Stimulated activated CD8-positive, alpha-beta memory T cell treated with anti-CD3 and anti-CD28 coated beads, Interleukin-15, amount 100 ng/mL, for 48 hours (primary cell): ENCODE measurements at regions not wholly inside any gene's neighbourhood (a gene's known extent, or its start where the extent isn't known, plus 50 kb on each side); places are given as distances from the start of the nearest gene placed in this dataset.
"Not testable (repeated sequence)": the region's sequence is repeated elsewhere in the genome, so short reads cannot be mapped to it uniquely, and the experiment has no call there.

Experiments used
- DNase-seq, 2 donors: peaks; one replicate each; pipeline ENCODE4 v3.0.0-alpha.2; 2020; ENCODE audit warnings: low read depth in 2 of 2

DNA sequence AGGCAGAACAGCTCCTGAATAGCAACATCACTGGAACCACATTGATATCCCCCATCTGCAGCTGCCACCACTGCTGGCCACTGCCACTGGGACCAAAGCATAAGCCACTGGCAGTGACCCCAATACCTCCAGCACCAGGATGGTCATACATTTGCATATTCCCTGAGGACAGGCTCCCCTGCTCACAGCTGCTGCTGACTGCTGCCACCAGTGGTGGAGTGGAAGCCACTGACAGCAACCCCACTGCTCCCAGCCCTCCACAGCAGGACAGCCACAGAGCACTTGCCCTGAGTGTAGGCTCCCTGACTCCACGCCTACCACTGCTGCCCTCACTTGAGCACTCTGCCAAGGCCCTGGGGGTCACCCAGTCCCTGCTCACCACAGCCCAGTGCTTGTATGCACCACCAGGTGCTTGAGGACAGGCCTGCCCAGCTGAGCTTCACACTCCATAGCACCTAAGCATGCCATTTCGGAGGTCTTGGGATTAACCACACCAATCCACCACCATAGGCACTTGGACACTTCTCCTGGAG lies 327.4 kb upstream of the RPS23 start:
- no peak for DNase-seq

DNA sequence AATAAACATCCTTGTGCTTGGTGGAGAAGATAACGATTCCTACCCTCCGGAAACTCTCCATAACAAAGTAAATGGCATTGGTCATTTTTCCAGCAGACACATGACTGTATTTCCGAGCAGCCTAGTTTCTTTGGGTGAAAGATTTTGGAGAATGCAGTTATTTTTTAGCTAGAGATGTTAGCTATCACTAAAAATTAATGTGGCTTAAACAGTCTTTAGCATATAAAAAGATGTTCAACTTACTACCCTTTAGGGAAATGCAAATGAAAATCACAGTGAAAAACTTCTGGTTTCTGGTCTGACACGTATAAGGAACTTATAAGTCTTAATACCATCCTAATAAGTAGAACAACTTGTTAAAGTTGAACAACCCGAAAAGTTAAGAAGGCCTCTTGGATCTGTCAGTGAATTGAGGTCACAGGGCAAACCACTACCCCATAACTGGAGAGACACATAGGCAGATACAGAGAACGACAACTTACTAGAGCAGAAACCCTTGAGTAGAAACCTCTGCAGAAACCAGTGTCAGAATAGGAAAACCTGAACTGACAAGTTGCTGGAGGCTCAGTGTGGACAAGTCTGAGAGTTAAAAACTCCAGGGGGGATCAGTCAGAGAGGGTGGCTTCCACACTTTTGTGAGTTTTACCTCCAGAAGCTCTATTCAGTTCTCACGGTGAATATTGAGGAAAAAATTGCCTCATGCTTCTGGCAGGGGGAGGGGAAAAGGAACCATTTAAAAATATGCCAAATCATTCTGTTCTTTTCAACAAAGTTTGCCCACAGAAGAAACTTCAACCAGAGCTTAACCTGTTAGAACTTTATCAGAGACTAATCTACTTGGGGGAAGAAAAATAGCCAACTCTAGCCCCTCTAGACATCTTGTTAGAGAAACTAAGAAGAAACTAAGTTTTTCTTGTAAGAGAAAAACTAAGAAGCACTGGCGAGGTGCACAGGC lies 325.2 kb upstream of the RPS23 start:
- DNase-seq = no peak

DNA sequence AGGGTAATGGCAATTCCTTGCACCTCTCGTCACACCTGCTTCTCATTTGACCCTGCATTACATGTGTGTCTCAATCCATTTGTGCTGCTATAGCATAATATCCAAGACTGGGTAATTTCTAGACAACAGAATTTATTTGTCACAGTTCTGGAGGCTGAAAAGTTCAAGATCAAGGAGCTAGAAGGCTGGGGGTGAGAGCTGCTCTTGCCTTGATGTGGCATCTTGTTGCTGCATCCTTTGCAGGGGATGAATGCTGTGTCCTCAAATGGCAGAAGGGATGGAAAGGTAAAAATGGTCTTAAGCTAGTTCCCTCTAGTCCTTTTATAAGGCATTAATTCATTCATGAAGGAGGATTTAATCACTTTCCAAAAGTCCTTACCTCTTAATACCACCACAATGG lies 323.7 kb upstream of the RPS23 start:
- DNase-seq = no peak

DNA sequence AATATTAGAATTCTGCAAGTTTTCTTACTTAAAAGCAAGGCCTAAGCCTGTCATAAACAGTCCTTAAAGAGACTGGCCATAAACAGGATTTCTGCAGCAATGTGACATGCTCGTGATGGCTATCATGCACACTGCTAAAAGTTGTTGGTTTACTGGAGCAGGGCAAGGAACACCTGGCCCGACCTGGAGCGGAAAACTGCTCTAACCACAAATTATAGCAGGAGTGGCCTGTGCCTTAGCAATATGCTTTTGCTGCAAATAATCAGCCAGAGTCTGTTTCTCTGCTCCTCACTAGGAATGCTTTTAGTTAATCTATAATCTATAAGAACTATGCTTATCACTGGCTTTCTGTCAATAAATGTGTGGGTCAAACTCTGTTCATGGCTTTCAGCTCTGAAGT lies 322.9 kb upstream of the RPS23 start:
- DNase-seq = no peak

DNA sequence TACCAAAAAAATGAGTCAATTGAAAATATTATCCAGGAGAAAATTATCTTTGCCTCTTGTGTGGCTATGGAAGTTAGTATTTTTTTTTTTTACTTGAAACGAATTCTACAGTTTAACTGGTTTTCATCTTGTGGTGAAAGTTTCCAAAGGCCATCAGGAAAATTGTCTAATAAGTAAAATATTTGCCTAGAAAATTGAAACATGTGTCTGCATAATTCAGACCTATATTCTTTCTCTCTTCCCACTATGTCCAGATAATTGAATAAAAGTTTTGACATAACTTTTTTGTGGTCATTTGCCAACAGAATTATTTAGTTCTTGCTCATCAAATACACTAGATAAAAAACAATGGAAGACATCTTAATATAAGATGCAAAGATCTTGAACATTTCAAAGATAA lies 321.5 kb upstream of the RPS23 start:
- no peak for DNase-seq

DNA sequence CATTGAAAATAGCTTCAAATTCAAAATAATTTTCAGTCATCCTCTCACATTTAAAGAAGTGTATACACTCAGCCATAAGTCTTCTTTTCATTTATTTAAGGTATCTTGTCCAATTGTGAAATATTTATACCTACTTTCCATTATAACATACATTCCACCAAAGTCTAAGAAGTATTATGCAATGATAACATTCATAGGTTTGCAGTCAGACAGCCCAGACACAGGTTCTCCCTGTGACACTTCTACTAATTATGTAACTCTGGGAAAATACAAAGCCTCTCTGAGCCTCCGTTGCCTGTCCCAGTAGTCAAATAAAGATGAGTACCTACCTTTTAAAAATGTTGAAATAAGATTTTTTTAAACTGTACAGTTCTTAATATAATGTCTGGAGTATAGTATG lies 320.9 kb upstream of the RPS23 start:
- no peak for DNase-seq

DNA sequence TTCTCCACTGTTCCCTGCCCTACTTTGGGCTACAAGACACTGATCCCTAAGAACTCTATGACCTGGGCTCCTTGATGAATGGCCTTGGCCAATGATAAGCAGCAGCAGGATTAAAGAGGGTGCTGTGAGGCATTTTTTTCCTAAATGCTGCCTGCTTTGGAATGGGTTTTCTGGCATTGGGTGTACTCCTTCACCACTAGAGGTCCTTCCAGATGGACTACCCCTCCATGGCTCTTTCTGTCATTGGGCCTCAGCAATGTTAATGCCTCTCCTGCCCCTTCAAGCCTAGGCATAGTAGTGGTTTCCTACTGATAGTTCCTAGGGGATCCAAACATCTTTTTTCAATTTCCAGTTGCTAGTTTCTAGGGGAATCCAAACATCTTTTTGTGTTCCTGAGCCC lies 319.3 kb upstream of the RPS23 start:
- DNase-seq = no peak

DNA sequence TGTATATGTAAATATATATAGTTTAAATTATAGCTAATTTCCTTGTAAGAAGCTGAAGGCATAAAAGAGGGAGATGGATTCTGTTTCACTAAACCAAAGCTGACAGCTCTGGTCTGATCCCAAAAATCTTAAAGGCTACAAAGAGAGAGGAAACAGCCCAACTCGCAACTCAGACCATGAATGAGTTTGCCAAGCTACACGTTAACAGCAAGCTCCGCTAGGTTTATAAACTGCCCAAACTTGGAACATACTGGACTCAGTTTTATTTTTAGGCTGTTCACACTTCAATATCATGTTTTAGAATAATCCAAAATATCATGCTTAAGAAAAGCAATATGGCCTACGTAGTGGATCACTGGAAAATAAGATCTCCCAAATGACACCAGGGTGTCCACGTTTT lies 318.3 kb upstream of the RPS23 start:
- DNase-seq = no peak

DNA sequence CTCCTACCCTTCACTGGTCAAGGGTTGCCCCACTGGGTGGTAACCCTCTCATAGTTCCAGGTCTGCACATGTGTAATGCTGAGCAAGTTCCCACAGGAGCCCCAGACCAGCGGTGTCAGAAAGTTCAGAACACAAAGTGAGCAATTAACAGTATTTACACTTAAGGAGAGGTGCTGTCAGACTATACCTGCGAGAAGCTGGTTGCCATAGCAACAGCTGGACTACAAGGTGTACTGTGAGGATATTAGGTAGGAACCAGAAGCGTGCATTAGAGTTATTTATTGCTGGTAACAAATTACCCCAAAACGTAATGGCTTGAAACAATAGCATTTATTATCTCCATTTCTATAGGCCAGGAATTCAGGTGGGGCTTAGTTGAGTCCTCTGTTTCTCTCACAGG lies 317.0 kb upstream of the RPS23 start:
- DNase-seq = no peak

DNA sequence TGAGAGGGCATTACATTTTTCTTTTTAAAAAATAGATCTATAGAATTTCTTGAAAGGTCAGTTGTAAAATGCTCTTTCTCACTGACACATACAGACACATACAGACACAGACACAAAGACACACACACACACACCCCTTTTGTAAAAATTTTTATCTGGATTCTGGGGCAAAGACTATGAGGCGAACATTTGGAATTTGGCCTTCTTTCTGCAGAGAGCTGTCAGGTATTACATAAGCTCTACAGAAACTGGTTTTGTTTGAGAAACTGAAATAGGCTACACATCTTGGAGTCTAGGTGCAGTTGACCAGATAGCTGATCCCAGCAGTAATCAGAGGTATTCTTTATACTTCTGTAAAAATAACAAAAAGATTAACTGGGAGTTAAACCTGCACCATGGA lies 315.9 kb upstream of the RPS23 start:
- DNase-seq = no peak

DNA sequence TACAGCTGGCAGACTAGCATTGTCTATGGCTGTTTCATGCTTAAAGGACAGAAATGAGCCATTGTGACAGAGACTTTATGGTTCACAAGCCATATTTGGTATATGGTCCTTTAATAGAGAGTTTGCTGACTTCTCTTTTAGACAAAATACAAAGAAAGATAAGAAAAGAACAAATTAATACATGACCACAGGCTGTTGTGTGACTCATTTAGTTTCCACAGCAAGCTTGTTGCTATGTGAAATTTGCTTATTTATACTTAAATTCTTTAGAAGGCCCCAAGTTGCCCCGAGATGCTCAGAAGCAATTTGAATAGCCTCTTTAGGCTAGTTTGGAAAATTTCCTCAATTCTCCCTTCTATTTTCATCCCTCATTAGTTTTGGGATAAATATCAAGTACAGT lies 315.3 kb upstream of the RPS23 start:
- DNase-seq = no peak

DNA sequence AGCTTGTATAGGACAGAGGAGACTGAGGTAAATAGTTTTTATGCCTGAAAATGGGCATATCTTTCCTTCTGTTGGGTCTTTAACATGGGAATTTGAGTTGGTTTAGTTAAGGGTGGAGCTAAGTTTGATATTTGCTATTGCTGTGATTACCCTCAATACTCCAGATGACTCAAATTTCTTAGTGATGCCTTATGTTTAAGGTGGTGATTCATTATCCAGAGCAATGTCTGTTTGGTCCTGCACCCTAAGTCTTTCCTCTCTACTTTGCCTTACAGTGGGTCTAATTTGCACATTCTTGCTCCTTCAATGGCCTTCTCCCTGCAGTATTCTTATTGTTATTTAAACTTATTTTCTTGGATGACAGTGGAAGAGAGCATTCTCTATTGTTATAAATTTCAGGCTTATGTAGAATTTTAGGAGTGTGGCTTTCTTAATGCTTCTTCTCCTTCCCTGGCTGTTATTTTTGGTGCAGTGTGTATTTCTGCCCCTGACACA lies 312.9 kb upstream of the RPS23 start:
- no peak for DNase-seq

DNA sequence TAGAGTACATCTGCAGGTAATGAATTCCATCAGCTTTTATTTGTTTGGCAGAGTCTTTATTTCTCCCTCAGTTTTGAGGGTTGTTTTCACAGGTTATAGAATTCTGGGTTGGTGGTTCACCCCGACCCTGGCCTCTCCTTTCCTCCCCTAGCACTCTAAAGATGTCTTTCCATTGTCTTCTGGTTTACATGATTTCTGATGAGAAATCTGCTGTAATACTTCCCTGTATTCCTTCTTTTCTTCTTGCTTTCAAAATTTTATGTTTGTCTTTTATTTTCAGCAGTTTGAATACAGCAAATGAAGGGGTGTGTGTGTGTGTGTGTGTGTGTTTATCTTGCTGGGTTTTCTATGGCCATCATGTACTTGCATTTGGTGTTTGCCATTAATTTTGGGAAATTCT lies 312.0 kb upstream of the RPS23 start:
- DNase-seq = no peak

DNA sequence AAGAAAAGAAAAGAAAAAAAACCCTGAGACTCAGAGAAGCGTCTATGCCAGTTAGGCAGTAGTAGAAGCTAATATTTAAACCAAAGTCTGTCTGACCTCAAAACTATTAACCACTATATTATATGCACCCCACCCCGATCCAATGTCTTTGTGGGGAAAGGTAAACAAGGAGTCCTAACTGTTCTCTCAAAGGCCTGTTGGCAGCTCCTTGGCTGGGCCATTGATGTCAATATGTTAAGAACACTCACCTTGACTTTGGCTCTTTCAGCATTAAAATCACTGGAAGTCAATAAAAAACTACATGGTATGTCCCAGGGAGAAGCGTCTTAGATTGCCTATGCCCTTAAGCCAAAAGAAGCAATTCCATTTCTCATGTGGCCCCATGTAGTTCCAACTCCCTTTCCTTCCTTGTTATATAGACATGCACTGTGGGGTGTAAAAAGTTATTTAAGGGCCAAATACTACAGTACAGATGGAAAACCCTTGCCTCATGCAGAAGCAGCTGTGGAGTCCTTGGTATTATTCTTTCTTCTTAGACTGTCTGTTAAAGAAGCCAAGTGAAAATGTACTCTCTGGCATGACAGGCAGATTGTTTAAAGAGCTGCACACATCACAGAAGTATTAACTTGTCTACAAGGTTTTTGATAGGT lies 308.6 kb upstream of the RPS23 start:
- no peak for DNase-seq

DNA sequence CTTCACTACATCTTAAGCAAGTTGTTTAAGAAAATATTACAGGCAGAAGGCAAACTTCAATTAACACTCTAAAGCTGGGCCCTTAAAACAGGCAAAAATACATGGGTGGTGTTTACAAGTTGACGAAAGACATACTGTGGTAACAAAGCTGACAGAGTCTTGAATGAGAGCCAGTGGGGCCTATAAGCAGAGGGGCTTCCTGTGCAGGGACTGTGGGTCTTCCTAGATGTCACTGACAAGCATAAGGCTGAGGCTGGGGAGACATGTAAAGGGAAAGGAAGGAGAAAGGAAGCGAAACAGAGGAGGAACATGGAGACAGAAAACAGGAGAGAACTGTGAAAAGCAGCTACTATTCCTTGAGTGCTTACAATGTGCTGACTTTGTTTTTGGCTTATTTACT lies 308.0 kb upstream of the RPS23 start:
- DNase-seq = no peak

DNA sequence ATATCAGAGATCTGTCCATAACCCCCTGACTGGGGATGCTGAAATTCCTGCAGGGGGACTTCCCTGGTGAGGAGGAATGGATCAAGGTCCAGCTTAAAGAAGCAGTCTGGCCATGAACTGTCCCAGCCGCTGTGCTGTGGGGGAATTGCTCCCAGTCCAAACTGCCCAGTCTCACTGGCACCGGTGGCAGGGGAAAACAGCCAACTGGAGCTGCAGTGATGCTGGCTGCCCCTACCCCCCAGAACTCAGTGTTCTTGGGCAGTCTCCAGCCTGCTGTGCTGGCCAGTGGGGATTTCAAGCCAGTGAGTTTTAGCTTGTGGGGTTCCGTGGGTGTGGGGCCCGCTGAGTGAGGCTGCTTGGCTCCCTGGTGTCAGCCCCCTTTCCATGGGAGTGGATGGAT lies 306.5 kb upstream of the RPS23 start:
- DNase-seq = no peak

DNA sequence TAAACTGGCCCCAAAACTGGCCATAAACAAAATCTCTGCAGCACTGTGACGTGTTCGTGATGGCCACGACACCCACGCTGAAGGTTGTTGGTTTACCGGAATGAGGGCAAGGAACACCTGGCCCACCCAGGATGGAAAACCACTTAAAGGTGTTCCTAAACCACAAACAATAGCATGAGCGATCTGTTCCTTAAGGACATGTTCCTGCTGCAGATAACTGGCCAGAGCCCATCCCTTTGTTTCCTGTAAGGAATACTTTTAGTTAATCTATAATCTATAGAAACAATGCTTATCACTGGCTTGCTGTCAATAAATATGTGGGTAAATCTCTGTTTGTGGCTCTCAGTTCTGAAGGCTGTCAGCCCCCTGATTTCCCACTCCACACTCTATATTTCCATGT lies 305.2 kb upstream of the RPS23 start:
- DNase-seq = not testable (repeated sequence)

DNA sequence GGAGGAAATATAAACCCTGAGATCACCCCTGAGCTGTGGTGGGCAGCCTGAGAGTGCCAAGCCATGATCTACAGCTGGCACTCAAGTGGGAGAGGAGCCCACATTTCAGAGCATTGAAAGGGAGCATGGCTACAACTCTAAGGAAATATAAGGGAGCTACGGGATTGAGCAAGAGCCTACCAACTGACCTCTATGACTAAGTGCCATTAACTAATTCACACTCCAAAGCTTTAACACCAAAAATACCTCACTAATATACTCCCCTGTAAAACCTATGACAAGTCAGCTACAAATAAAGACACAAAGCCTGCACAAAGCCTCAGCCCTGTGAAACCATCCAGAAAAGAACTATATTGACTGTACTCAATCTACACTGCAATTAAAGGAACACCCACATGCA lies 286.8 kb upstream of the RPS23 start:
- no peak for DNase-seq

DNA sequence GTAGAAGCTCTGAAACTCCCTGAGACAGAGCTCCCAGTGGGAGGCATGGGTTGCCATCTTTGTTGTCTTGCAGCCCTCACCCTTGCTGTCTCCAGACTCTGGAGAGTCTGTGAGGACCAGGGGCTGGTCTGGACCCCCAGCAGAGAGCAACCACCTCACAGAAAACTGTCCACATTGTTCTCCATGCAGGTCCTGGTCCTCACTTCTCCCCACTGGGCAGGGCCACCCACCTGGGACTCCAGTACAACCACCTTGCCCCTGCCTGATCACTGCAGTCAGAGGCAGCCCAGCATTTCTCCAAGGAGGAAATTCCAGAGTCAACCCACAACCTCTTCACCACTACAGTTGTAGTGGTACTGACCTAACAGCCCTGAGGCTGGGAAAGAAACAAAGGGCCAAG lies 285.6 kb upstream of the RPS23 start:
- DNase-seq = no peak

DNA sequence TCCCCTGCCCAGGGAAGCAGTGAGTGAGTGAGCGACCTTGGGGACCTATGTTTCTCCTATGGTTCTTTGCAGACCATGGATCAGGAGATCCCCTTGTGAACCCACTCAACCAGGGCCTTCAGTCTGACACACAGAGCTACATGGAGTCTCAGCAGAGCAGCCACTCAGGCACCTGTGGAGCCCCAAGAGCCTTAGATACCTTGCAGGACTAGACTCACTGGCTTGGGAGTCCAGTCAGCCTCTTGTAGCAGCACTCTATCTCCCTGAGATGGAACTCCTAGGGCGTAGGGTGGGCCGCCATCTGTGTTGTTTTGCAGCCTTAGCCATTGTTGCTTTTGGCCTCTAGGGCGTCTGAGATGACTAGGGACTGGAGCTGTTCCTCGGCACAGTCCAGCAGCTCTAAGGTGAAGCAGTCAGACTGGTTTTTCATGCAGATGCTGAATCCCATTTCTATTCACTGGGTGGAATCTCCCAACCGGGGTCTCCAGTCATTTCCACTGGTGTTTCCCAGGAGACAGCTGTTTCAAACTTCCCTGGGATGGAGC lies 284.6 kb upstream of the RPS23 start:
- DNase-seq = no peak

DNA sequence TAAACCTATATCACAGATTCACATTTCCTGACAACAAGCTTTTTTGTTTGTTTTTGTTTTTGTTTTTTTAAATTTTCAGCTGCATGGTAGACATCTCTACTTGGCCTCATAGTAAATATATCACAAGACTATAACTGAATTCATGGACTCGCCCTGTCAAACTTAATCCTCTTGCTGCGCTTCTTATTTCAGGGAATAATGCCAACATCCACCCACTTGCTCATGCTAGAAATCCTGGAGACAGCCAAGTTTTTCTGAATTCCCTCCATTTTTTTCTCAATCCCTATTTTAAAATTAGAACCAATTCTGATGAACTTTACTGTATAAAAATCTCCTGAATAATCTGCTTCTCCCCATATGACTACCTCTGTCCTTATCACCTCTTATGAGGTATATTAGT lies 283.6 kb upstream of the RPS23 start:
- no peak for DNase-seq

DNA sequence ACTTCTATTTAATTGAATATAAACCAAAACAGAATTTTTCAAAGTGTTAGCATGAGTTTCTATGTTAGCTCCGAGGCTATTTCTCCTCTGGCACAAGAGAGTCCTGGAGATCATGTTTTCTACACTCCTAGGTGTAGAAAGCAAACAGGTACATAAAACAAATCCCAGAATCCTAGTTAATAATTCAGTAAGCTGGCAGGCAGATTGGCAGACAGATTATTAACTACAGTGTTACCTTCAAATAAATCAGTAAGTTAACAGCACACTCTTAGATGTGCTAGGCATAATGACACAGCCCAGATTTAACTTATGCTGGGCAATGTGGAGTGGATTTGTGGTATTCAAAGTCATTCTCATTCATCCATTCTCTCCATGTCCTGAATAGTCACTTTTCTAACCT lies 282.8 kb upstream of the RPS23 start:
- DNase-seq = no peak

DNA sequence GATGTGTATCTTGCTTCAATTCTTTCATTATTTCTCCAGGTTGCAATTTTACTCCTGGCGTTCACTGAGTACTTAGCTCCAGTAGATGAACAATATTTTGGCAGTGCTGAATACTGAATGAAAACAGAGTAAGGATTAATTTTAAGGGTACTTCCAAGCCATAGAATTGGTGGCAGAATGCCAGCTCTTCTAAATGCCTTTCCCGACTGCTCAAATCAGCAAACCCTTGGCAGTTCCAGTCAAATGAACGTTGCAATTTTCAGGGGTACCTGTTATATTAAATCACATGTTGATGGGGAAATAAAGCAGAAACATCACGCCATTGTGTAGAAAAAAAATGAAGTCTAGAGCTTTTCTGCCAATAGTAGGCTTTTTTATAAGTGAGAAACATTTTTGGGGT lies 282.4 kb upstream of the RPS23 start:
- no peak for DNase-seq
